ENCODE measurements at regions not wholly inside any gene's neighbourhood (a gene's known extent, or its start where the extent isn't known, plus 50 kb on each side); places are given as distances from the start of the nearest gene placed in this dataset.

GRCh38 chr15:98570119-98570518, 78.2 kb upstream of the IGF1R start:
- no peak for TF ChIP-seq CTCF (conservative IDR thresholded peaks at IDR 0.05)
- no peak for TF ChIP-seq EZH2 (IDR thresholded peaks at IDR 0.05; ENCODE audit: low read depth)
